DND-41 (cell line): ENCODE measurements at regions not wholly inside any gene's neighbourhood (a gene's known extent, or its start where the extent isn't known, plus 50 kb on each side); places are given as distances from the start of the nearest gene placed in this dataset.

Experiments
- CTCF ChIP-seq: IDR thresholded peaks from 2 replicates; pipeline ENCODE4 v1.5.1; 2012; ENCODE audit warnings: borderline replicate concordance, low read length, moderate library complexity, mild to moderate bottlenecking; ENCODE audit not compliant: poor library complexity, severe bottlenecking; ENCODE audit errors: extremely low read depth
- EZH2 ChIP-seq: IDR thresholded peaks from 3 replicates; pipeline ENCODE4 v1.6.1; 2012; ENCODE audit warnings: borderline replicate concordance, low read depth, mild to moderate bottlenecking, moderate library complexity, low read length, inconsistent platforms; ENCODE audit not compliant: severe bottlenecking

- no peak for TF ChIP-seq EZH2
- no peak for TF ChIP-seq CTCF
Measured at GRCh38 chr2:120892967-120893667, 157.4 kb downstream of the GLI2 start.
